Hippocampal formation (tissue), 2 donors: ENCODE measurements at regions not wholly inside any gene's neighbourhood (a gene's known extent, or its start where the extent isn't known, plus 50 kb on each side); places are given as distances from the start of the nearest gene placed in this dataset.

ENCODE experiments used
- DNase-seq, 2 donors: peaks; one replicate each; lab custom pipeline; 2025; lab: John Stamatoyannopoulos, UW

GRCh38 chr6:19325335-19325789 is 511.8 kb upstream of the ID4 start:
- no peak for DNase-seq

GRCh38 chr6:19327241-19327640 is 509.9 kb upstream of the ID4 start:
- DNase-seq = no peak

GRCh38 chr6:19327661-19328060 is 509.5 kb upstream of the ID4 start:
- DNase-seq = no peak

GRCh38 chr6:19329078-19329477 is 508.1 kb upstream of the ID4 start:
- DNase-seq = no peak

- no peak for DNase-seq
Observed at GRCh38 chr6:19331089-19331488, 506.1 kb upstream of the ID4 start.

- no peak for DNase-seq
Observed at GRCh38 chr6:19332806-19333460, 504.2 kb upstream of the ID4 start.

GRCh38 chr6:19333936-19334335 is 503.2 kb upstream of the ID4 start:
- no peak for DNase-seq

- DNase-seq = no peak
Observed at GRCh38 chr6:19336579-19336978, 500.6 kb upstream of the ID4 start.

GRCh38 chr6:19337101-19337500 is 500.1 kb upstream of the ID4 start:
- no peak for DNase-seq

GRCh38 chr6:19342616-19343015 is 494.6 kb upstream of the ID4 start:
- no peak for DNase-seq

GRCh38 chr6:19349429-19349828 is 487.7 kb upstream of the ID4 start:
- no peak for DNase-seq

- no peak for DNase-seq
Observed at GRCh38 chr6:19354181-19354580, 483.0 kb upstream of the ID4 start.

- DNase-seq = no peak
Observed at GRCh38 chr6:19356692-19357091, 480.5 kb upstream of the ID4 start.

GRCh38 chr6:19362396-19362795 is 474.8 kb upstream of the ID4 start:
- DNase-seq = no peak

- no peak for DNase-seq
Observed at GRCh38 chr6:19368511-19368910, 468.7 kb upstream of the ID4 start.

GRCh38 chr6:19369785-19370184 is 467.4 kb upstream of the ID4 start:
- no peak for DNase-seq

- no peak for DNase-seq
Observed at GRCh38 chr6:19370831-19371230, 466.3 kb upstream of the ID4 start.

- DNase-seq = no peak
Observed at GRCh38 chr6:19375613-19376012, 461.6 kb upstream of the ID4 start.

- DNase-seq = no peak
Observed at GRCh38 chr6:19377722-19378121, 459.4 kb upstream of the ID4 start.

- DNase-seq = no peak
Observed at GRCh38 chr6:19380293-19380692, 456.9 kb upstream of the ID4 start.

GRCh38 chr6:19382676-19383075 is 454.5 kb upstream of the ID4 start:
- DNase-seq = no peak

- no peak for DNase-seq
Observed at GRCh38 chr6:19391926-19392325, 445.2 kb upstream of the ID4 start.

- no peak for DNase-seq
Observed at GRCh38 chr6:19394051-19394450, 443.1 kb upstream of the ID4 start.

GRCh38 chr6:19394687-19395086 is 442.5 kb upstream of the ID4 start:
- no peak for DNase-seq
